HG02884 (cell line): ENCODE measurements at regions not wholly inside any gene's neighbourhood (a gene's known extent, or its start where the extent isn't known, plus 50 kb on each side); places are given as distances from the start of the nearest gene placed in this dataset.
"Not testable (repeated sequence)": the region's sequence is repeated elsewhere in the genome, so short reads cannot be mapped to it uniquely, and the experiment has no call there.

Experiments used
- ATAC-seq: cut with Tn5 transposase; IDR thresholded peaks from one replicate; pipeline ENCODE4 v1.9.1; 2021; ENCODE audit warnings: mild to moderate bottlenecking, moderate library complexity; ENCODE audit not compliant: unreplicated experiment

GRCh38 chr1:61581251-61581650 lies 143.7 kb downstream of the TM2D1 start:
- no peak for ATAC-seq

GRCh38 chr1:61580417-61580816 lies 144.5 kb downstream of the TM2D1 start:
- ATAC-seq: no peak

- no peak for ATAC-seq
These were observed 145.1 kb downstream of the TM2D1 start for GRCh38 chr1:61579802-61580201.

GRCh38 chr1:61572046-61572445 lies 152.9 kb downstream of the TM2D1 start:
- ATAC-seq: no peak

GRCh38 chr1:61570191-61570590 lies 154.8 kb downstream of the TM2D1 start:
- no peak for ATAC-seq

DNA sequence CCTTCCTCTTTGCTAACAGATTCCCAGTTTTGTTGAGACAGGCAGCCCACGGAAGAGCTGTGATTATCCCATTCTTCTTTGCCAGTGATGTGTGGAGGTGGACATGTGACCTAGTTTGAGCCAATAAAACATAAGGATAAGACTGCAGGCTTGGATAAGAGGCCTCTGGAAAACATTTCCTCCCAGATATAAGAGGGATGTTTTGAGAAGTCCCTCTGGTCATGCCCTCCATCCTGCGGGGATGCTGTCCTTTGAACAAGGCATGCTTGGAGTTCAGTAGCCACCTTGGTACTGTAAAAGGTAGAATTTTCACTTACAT lies 155.7 kb downstream of the TM2D1 start:
- ATAC-seq: no peak

DNA sequence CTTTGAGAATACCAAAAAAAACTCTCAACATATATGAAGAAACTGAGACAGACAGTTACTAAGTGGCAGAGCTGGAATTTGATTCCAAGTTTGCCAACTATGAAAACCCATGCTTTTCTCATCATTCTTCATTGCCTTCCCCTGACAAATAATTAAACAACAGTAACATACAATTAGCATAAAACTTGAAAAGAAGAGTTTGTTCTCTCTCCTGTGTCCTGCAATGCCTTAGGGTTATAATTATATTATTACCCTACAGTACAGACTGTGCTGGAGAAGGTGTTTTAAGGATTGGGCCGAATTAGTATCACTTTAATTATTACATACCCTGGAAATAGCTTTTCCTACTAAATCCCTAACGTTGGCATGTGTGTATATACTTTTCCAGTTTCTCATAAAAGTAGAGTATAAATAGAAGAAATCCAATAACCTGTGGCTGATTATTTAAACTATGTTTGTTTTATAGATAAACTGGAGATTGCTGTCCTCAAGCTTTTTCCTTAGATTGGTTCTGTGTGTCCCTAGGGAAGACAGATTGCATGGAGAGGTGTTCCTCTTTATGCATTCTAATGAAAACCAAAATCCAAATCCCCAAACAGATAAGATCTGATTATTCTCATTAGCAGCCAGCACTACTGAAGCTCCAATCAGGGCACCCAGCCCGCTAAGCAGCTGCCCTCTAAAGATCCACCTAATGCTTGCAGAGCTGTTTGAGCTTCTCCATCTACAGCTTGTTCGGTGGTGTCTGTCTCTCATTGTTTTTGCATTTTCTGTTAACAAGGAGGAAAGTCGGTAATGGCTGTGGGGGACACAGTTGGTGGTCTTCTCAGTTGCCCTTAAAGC lies 156.3 kb downstream of the TM2D1 start:
- ATAC-seq: no peak

DNA sequence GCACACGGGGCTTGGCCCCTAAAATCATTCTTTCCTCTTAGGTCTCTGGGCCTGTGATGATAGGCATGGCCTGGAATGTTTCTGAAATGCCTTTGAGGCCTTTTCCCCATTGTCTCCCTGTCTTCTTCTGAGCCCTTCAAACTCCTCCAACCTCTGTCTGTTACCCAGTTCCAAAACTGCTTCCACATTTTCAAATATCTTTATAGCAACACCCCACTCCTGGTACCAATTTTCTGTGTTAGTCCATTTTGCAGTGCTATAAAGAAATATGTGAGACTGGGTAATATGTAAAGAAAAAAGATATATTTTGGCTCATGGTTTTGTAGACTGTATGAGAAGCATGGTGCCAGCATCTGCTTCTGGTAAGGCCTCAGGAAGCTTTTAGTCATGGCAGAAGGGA lies 158.8 kb downstream of the TM2D1 start:
- ATAC-seq: no peak

DNA sequence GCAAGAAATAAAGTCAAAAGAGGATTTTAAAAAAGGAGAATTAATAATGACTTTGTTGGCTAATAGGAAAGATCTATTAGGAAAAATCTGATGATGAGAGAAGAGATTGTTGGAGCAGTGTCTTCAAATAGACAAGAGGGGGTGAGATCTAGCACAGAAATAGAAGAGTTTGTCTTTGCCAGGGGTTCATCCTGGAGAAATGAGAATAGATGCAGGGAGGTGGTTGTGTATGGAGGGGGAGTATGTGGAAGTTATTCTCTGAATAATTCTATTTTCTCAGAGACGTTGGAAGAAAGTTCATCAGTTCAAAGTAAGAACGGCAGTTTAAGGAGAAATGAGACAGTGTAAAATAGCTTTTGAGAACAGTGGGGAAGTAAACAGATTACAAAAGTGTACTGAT lies 161.3 kb downstream of the TM2D1 start:
- ATAC-seq: no peak

DNA sequence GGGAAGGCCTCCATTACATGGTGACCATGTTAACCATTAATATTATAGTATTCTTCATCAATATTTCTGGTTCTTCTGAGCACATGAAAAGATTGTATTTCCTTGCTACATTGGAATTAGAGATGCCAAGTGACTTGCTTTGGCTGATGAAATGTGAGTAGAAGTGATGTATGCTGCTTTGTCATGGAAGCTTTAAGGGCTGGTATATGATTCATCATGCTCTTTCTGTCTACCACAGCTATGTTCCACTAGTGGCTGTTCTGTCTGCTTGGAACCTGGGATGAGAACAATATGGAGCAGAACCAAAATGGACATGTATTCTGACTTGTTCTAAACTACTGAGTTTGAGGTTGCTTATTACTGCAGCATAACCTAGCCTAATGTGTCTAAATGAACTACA lies 163.3 kb downstream of the TM2D1 start:
- no peak for ATAC-seq

GRCh38 chr1:61560385-61560784 lies 164.6 kb downstream of the TM2D1 start:
- no peak for ATAC-seq

DNA sequence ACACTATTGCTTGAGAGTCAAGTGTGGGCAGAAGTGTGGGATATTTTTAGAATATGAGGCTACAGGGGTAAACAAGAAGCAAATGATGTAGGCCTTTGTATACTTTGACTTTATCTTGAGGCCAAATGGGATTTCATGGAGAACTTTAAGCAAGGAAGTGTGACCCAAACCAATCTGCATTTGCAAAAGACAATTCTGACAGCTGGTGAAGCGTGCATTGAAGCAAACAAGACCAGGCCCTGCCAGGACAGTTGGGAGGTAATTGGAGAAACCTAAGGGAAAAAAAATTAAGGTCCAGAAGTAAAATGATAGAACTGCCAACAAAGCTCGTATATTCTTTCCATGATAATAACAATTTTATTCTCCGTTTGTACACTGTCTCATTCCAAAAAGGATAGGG lies 168.3 kb downstream of the TM2D1 start:
- no peak for ATAC-seq

- no peak for ATAC-seq
These were observed 172.2 kb downstream of the TM2D1 start for GRCh38 chr1:61552630-61553305.

DNA sequence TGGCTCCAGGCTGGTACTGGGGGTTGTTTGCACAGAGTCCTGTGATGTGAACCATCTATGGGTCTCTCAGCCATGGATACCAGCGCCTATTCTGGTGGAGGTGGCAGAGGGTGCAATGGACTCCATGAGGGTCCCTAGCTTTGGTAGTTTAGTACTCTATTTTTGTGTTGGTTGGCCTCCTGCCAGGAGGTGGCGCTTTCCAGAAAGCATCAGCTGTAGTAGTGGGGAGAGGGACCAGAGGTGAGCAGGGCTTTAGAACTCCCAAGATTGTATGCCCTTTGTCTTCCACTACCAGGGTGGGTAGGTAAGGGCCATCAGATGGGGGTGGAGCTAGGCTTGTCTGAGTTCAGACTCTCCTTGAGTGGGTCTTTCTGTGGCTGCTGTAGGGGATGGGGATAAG lies 177.6 kb downstream of the TM2D1 start:
- ATAC-seq: not testable (repeated sequence)

DNA sequence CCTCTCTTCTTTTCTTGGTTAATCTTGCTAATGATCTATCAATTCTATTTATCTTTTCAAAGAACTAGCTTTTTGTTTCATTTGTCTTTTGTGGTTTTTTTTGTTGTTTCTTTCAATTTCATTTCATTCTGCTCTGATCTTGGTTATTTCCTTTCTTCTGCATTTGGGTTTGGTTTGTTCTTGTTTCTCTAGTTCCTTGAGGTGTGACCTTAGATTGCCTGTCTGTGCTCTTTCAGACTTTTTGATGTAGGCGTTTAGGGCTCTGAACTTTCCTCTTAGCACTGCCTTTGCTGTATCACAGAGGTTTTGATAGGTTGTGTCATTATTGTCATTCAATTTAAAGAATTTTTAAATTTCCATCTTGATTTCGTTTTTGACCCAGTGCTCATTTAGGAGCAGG lies 180.1 kb downstream of the TM2D1 start:
- ATAC-seq: not testable (repeated sequence)

DNA sequence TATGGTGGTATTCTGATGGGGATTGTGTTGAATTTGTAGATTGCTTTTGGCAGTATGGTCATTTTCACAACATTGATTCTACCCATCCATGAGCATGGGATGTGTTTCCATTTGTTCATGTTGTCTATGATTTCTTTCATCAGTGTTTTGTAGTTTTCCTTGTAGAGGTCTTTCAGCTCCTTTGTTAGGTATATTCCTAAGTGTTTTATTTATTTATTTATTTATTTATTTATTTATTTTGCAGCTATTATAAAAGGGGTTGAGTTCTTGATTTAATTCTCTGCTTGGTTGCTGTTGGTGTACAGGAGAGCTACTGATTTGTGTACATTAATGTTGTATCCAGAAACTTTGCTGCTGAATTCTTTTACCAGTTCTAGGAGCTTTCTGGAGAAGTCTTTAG lies 181.4 kb downstream of the TM2D1 start:
- not testable (repeated sequence) for ATAC-seq

GRCh38 chr1:61539720-61540462 lies 185.1 kb downstream of the TM2D1 start:
- no peak for ATAC-seq

GRCh38 chr1:61538228-61538627 lies 186.7 kb downstream of the TM2D1 start:
- ATAC-seq: no peak

GRCh38 chr1:61536174-61537108 lies 188.5 kb downstream of the TM2D1 start:
- no peak for ATAC-seq

DNA sequence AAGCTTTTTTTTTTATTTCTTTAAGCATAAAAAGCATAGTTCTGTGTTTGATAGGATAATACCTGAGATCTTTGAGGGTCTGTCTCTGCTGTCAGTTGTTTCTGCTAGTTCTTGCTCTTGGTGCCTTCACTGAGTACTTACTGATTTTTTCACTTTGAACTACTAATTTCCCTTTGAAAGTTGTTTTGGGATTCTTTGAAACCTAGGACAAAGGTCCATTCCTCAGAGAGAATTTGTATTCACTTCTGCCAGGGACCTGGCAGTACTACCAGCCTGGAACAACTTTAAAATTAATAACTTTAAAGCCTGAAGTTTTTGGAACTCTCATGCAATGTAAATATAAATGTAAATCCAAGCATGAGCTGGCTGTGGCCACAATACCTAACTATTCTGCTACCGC lies 190.1 kb downstream of the TM2D1 start:
- no peak for ATAC-seq

- ATAC-seq: no peak
These were observed 191.4 kb downstream of the TM2D1 start for GRCh38 chr1:61533546-61533945.
